Dedifferentiated amniotic fluid mesenchymal stem cell (primary cell): ENCODE measurements at regions not wholly inside any gene's neighbourhood (a gene's known extent, or its start where the extent isn't known, plus 50 kb on each side); places are given as distances from the start of the nearest gene placed in this dataset.
A peak's percentile ranks its signal among the peaks of the same experiment; 100 is the strongest.

Source experiments
- DNase-seq: peaks from one replicate; pipeline ENCODE4 v3.0.0-alpha.2; 2016; ENCODE audit errors: extremely low spot score

DNA sequence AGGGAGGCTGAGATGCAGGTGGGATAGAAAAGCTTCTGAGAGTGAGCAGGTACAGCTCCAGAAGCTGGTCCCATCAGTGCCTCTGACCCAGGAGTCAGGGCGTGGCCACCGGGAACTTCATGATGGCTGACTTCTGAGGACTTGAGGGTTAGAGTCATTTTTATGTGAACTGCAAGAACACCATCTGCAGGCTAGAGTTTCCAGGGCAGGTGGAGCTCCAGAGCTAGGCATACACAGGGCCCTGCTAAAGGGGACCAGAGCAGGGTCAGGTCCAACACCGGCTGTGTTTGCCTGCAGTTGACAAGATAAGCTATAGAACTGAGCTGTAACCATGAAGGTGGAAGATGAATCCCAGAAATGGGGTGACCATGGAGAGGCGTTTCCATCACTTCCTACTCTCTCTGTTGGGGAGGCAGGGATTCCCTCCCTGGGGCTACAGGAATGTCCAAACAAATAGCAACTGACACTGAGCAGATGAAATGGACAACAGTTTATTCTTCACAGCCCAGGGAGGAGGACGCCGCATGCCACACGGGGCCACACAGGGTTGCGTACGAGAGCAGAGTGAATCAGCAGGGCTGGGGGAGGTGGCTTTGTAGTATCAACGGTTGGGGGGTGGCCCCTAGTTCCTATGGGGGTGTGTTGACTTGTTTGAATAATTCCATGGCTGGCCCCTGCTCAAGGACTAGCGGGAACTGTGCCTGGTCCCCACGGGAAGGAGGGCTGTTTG, 77.6 kb upstream of the ZNF516 start:
- DNase-seq: no peak

DNA sequence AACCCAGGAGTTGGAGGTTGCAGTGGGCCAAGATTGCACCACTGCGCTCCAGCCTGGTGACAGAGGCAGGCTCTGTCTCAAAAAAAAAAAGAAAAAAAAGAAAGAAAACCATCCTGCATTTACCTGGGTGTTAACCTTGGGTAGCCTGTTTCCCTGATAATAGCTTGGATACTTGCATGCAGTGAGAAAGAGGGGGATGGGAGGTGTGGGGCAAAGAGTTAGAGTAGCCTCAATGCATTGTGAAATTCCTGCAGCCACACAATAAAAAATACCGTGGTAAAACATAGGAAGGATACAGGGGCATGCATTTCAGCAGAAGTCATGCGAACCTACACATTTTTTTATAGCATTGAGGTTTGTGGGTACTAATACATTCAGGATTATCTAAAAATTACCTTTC, 76.6 kb upstream of the ZNF516 start:
- DNase-seq: no peak

DNA sequence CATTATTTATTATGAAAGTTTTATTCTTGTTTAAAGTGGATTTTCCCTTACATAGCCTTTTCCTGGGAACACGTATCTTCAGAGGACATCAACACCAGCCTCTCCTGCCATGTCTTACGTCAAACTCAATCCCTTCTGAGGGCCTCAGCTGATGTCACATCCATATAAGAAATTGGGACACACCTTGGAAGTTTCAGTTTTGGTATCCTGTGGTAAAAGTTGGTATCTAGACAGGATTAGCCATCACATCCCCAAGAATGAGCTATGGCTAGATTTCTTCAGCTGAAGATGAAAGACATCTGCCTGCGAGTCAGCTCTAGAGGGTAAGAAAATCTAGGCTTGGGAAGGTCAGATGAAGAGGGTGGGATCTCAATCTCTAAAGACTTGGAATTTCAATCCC, 75.8 kb upstream of the ZNF516 start:
- no peak for DNase-seq

DNA sequence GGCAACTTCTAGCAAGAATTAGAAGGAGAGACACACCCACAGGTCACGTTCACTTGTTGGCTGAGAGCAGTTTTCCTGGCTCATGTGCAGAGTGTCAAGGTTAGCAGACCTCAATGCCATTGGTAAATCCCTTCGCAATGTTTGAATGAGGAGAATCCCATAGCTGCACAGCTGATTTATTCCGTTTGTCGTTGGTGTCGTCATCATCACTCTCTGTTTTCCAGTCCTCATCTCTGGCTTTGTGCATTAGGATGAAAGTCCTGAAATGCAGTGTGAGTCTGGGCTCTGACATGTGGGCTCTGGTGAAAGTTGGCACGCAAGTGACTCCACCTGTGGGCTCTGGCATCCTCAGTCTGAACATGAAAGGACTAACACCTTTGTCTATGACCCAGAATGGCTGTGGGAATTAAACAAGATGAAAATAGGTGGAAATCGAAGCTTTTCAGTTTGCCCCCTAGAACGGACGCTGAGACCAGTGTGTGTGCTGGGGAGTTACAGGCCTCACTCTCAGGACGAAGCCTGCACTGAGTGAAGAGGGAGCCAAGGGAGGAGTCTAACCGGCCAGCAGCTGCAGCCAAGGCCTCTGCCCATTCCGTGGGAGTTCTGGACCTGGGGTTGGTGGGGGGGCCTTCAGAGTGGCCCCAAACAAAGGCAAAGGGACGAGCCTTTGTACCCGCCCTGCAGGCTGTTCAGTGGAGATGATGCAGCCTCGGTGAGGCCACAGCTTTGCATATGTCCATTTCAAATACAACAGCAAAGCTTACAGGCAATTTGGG, 74.8 kb upstream of the ZNF516 start:
- no peak for DNase-seq

DNA sequence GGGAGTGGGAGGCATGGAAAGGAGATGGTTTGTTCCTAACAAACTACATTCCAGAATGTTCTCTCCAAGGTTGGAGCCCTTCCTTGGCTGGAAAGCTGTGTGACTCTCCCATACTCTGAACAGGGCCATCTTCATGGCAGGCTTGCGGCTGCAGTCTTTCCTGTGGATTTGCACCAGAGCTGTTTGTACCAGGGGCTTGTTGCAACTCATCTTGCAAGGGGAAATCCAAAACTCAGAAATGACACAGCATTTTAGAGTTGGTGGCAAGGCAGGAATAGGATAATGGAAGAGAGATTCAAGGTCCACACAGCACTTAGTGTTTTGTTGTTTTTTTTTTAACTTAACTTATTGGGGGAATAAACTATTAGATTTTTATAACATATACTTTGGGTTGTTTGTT, 73.7 kb upstream of the ZNF516 start:
- no peak for DNase-seq

DNA sequence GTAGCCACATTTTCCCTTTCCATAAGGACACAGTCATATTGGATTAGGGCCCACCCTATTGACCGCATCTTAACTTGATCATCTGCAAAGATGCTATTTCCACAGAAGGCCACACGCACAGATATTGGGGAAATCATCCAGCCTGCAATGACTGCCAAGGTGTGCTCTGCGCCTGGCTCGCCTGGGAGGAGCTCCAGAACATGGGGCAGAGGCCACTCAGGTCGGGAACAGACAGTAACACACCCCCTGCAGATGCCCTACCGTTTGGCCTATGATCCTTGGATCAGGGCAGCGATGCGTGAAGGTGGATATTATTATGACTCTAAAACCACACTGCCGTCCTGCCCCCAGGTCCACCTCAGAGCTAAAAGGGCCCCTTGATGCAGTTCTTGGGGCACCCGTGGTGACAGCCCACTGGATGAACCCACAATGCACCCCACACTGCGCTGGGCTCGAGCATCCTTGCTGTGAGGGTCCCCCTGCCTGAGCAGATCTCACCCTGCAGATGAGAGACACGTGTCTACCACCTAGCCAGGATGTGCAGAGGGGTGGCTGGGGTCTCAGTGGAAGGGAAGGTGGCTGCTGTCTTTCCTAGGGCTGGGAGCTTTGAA, 72.9 kb upstream of the ZNF516 start:
- no peak for DNase-seq

DNA sequence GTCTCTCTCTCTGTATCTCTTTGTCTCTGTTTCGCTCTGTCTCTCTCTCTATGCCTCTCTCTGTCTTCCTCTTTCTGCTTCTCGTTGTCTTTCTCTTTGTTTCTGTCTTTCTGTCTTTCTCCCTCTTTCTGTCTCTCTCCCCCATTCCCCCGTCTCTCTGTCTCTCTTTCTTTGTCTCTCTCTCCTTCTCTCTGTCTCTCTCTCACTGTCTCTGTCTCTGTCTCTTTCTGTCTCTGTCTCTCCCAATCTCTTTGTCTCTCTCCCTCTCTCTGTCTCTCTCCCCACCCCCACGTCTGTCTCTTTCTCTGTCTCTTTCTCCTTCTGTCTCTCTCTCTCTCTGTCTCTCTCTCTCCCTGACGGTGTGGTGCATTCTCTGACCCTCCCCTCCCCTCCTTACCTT, 71.9 kb upstream of the ZNF516 start:
- DNase-seq: no peak

DNA sequence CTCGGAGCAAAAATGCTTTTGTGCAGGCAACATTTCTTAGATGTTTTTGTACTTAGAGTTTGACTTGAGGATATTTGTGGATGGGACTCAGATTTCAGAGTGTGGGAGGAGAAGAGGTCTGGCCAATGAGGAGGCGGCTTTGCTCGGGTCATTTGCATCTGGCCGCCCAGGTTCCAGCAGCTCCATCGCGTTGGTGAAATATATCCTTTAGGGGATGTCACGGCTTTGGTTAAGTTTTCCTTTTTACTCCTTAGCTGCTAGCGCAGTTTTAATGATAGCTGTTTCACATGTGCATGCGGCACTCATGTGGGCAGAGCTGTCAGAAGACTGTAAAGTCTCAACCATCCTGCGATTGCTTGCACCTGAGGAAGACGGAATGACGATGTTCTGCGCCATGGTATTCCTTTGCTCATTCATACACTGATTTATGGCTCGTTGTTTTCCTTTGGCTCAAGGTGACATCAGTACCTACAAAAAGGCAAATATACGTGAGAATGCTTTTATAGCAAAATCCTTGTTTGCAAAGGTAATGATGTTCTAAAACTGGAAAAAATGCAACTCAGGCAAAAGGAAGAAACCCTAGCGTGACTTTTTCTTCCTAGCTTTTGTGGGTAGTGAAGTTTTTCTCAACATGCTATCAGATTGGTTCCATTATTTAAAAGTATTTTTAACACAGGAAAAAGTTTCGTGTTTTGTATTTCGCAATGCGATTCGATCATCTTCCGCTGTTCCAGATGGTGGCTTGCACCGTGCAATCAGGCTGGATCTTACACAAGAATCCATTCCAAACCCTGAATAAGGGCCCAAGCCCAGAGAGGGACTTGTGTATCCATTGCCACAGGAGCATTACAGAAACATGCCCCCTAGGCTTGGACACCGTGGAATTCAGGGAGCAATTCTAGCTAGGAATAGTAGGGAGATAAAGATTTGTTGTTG, 70.5 kb upstream of the ZNF516 start:
- peak; percentile 94 for DNase-seq

DNA sequence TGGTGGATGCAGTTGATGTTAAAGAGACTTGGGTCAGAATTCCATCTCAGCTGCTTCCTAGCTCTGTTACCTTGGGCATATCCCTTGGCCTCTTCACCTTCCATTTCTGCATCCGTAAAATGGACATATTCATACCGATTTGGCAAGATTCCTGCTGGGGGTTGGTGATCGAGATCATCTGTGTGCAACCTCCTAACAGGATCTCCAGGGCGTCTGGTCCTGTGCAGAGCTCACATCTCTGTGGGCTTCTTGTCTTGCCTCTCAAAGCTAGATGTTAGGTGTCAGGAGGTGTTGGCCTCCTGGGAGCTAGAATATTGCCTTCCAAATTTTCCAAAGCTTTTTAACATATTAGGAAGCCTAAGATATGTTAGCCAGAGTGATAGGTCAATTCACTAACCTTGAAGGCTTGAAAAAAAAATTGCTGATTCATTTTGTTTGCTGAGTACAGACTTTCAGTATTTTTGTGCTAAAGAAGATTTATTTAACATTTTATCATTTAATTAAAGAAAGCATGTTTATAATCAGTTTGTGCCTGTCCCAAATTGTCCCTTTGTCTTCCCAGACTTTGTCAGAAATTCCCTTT, 69.7 kb upstream of the ZNF516 start:
- no peak for DNase-seq

DNA sequence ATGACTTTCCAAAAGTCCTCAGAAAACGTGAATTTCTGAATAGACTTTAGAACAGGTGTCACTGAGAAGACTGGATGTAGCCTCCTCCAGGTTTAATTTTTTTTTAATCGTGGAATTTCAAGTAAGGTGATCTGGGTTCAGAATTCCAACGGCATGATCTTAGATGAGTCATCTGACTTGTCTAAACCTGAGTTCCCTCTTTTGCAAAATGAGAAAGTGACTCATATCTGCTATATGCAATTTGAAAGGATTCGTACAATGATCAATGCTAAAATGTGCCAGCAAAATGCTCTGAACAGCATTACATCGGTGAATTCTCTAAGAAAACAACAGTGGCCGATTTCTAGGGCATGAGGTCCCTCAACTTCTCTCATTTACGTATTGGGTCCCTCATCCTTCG, 69.1 kb upstream of the ZNF516 start:
- no peak for DNase-seq

DNA sequence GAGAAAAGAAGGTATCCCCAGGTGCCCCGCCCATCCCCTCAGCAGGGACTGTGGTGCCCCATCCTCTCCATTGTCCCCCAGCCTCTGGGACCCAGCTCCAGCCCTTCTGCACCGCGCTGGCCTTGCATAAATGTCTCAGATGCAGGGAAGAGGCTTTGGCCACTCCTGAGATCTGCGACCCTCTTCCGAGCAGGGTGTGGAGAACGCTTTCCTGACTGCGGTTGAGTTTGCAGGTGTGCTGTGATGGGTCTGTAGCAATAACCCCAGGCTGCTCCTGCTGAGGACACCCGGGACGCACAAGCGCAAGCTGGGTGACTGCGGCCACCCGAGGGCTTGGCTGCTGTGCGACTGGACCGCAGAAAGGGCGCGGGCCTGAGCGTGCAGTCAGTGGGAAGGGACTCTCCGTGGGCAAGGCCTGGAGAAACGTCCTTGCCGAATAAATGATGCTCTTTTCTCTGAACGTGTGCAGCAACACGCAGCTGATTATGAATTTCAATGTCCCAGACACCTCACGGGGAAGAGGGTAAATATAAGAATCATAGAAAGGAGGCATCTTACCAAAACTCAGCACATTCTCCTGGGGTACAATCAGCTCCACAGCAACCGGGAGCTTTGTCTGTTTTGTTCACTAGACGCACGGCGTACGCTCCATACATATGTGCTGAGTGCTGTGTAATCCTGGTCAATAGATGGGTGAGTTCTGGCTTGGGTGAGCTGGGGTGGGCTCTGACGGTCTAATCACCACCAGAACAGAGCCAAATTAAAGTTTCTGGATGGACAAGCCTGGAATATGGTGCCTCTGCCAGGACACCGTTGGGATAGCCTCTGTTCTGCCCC, 67.5 kb upstream of the ZNF516 start:
- no peak for DNase-seq

DNA sequence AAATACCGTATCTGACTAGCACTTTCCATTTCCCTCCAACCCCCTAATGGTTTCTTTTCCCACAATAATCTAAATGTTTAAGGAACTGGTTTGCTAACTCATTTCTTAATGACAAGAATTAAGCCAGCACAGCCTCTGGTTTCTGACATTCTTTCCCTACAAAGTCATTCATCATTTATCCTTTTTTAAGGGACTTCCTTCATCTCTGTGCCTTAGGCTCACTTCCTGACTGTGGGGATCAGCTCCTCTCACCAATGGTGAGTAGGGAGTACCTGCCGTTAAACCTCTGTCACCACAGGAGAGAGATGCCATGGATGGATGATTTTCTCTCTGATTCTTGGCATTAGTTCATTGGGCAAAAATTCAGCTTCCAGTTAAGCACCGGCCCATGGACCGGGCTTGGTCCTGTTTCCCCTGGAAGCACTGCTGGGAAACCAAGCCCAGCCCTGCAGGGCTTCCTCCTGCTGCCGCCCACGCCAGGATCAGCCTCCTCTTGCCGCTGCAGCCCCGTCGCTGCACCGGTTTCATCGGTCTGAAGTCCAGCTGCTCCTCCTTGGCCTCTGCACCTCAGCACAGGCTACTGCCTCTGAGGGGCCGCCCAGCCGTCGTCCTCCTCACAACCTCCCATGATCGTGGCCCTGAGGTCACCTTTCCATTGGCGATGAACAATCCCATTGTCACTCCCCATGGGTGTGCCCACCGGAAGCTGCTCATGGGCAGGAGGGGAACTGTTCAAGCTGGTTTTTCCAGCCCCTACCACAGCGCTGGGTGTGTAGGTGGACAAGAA, 64.0 kb upstream of the ZNF516 start:
- no peak for DNase-seq

DNA sequence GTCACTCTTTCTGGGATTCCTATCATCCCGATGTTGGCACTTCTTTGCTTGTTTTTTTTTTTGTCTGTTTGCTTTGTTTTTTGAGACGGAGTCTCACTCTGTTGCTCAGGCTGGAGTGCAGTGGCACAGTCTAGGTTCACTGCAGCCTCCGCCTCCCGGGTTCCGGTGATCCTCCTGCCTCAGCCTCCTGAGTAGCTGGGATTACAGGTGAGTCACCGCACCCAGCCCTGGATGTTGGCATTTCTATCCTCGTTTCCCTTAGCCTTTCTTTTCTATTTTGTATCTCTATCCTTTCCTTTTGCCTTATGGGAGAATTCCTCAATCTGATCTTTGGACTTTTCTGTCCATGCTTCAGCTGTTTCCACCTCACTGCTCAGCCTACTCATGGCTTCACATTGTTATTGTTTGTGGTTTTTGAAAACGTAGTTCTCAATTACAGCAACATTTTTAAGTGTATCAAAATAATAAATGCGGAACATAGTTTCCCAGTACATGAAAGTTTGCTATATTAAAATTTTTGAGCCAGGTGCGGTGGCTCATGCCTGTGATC, 62.1 kb upstream of the ZNF516 start:
- no peak for DNase-seq

DNA sequence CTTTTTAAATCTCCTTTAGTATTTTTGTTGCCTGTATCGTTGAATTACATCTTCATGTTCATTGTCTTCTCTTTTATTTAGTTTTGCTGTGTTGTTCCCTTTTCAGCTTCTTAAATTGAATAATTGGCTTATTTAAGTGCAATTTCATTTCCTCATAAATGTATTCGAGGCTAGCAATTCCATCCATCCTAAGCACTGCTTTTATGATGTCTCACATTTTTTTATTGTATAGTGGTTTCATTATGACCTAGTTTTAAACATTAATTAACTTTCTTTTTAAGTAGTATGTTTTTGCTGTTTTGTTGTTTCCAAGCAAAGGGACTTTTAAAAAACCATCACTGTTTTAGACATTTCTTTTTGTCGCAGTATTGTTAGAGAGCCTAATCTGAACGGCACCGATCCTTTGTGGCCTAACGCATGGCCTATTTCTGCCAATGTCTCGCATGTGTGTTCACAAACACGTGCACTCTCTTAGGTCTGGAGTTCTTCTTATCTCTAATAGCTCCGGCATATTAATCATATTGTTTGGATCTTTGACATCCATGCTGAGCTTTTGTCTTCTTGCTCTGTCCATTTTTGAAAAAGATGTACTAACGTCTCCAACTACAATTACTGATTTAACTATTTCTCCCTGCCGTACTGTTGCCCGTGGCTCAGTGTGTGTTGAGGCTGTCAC, 59.6 kb upstream of the ZNF516 start:
- DNase-seq: no peak

DNA sequence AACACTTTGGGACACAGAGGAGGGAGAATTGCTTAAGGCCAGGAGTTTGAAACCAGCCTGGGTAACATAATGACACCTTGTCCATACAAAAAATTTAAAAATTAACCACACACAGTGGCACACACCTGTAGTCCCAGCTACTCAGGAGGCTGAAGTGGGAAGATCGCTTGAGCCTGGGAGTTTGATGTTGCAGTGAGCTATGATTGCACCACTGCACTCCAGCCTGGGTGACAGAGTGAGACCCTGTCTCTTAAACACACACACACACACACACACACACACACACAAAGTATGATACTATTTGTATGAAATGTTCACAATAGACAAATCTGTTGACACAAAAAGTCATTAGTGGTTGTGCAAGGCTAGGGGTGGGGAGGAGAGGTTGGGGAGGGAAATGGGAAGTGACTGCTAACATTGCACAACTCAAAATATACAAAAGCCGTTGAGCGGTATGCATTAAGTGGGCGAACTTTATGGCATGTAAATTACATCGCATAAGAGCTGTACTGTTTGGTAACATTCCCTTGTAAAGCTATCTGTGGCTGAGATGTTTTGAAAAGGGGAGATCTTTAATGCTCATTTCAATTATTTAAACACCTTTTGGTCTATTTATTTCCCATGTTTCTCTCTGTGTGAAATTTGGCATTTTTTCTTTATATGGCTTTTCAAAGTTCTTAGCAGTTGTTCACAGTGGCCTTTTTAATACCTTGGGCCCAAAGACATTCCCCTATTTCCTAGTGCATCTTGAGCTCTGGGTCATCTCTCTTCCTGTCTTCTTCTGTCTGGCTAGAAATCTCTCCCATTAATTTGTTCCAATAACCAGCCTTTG, 58.9 kb upstream of the ZNF516 start:
- DNase-seq: no peak

DNA sequence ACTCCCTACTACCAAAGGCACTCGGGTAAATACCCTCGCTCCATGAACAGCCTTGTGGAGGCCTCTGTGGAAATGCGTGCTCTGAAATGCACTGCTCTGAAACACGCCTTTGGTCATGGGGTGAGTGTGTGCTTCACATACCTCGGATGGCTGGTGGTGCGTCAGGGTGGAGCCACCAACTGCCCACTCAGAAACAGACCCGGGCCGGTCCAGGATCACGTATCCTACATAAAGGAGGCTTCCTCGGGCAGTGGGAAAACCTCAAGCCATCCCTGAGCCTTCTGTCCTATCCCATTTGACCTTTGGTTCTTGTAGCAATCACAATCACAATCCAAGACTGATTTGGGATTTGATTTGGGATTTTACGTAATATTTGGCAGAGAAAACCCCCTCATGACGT, 53.5 kb upstream of the ZNF516 start:
- DNase-seq: no peak

DNA sequence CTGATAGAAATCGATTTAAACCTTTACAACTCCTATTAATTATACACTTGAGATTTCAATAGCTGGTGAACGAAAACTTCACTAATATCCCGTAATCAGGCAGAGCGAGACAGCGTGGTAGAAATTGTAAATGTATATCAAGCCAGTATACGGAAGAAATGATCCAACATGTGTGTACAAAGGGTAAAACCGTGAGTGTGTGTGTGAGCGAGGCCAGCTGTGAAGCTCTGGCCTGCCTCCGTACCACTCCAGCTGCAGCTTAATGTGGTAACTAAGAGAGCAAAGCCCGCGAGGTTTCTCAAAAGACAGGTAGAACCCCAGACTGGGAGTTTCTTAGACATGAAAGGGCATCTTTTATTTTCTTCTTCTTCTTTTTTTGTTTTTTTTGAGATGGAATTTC, 52.3 kb upstream of the ZNF516 start:
- DNase-seq: no peak

DNA sequence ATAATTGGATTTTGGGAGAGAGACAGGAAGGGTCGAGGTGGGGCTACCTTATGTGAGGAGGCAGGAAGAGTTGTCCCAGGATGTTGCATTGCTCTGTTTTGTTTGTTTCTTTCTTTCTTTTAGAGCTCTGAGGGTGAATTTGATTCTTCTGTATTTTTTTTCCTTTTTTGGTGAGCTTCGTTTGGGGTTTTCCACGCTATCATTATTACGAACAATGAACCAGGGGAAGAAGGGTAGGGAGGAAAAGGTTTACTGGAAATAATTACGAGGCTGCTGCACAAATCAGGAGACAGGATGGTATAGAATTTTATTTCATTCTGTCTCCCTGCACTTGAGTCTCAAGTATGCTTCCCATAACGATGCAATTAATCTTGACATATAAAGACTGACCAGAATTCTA, 51.4 kb upstream of the ZNF516 start:
- no peak for DNase-seq
